PC-3 (cell line): ENCODE measurements at regions not wholly inside any gene's neighbourhood (a gene's known extent, or its start where the extent isn't known, plus 50 kb on each side); places are given as distances from the start of the nearest gene placed in this dataset.

Source experiments
- CTCF ChIP-seq: fragments of 300-600 bp; sonication (generic); conservative IDR thresholded peaks from 2 replicates; pipeline ENCODE4 v1.5.1; 2017; ENCODE audit warnings: antibody characterized with exemption, low read depth, mild to moderate bottlenecking, low read length
- EZH2 ChIP-seq: fragments of 300-600 bp; sonication (generic); IDR thresholded peaks from one replicate; pipeline ENCODE4 v1.6.1; 2017; ENCODE audit warnings: antibody characterized with exemption, mild to moderate bottlenecking, low read length; ENCODE audit not compliant: unreplicated experiment

GRCh38 chr10:100683004-100683403 lies 62.4 kb upstream of the PAX2 start:
- TF ChIP-seq EZH2 (no peak), CTCF (no peak)
